ENCODE measurements at regions not wholly inside any gene's neighbourhood (a gene's known extent, or its start where the extent isn't known, plus 50 kb on each side); places are given as distances from the start of the nearest gene placed in this dataset.

DNA sequence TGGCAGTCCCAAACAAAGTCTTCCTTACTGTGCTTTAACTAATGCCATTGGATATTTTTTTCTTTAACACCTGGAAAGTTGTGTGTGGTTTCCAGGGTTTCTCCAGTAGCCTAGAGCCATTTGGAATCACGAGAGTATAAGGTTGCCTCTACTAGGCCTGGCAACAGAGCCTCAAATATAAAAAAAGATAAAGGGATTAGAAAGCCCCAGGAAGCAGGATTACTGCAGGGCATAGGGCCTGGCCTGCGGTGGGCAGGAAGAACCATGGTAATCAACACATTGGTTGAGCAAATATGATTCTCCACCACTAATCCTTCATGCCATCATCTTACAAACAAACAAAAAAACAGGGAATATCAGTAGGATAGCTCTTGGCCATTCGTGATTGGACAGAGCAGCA is 177.8 kb upstream of the GGTLC1 start:
- no peak for DNase-seq

DNA sequence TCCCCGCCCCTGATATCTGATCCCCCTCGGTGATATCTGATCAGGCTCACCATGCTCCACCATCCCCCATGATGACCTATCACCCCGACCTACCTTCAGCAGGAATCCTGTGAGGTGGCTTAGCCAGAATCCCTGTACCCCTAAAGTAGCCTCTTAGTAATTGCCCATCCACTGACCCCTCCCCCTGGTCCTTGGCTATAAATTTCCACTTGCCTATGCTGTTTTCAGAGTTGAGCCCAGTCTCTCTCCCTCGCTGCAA is 177.5 kb upstream of the GGTLC1 start:
- no peak for DNase-seq

DNA sequence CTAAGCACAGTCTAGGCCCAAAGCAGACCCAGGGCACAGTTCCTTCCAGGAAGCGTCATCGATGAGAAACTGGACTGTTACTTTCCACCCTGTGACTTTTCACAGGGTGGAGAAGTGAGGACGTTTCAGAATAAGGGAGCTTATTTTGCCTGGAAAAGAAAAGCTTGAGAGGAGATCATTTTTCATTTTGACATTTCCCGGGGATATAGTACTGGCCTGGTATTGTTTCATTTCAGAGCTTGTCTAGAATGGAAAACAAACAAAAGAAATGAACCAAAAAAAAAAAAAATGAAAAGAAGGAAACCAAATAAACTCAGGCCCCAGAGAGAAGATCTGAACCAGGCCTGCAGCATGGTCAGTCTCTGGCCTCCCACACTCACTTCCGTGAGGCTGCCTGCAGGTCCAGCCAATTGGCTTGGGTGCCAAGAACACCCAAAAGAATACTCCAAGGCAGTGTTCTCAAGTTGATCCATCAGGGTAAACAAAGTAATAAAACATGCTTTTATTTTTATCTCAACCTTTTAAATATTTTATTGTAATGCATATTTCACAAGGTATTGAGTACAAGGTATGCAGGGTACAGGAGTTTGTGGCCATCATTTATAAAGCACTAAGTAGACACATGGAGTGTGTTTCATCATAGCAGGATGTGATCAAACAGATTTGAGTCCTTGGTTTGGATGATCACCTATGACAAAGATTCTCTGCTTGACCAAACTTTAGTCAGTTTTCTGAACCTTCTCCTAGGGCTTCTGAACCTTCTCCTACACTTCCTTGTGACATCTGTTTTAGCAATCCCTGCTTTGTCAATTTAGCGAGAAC is 176.9 kb upstream of the GGTLC1 start:
- DNase-seq, result no peak

DNA sequence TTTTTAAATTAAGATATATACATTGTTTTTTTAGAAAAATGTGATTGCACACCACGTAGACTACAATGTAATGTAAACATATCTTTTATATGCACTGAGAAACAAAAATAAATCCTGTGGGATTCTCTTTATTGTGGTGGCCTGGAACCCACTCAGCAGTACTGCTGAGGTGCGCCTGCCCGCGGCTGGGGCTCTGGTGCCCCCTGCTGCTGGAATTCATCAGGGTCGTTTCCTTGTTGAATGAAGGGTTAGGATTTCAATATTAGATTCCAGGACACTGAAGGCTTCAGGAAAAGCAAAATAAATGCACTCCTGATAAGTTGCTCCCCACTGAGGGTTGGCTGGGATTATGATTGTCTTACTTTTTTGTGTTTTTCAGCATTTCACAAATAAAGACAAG is 175.8 kb upstream of the GGTLC1 start:
- DNase-seq, result no peak

DNA sequence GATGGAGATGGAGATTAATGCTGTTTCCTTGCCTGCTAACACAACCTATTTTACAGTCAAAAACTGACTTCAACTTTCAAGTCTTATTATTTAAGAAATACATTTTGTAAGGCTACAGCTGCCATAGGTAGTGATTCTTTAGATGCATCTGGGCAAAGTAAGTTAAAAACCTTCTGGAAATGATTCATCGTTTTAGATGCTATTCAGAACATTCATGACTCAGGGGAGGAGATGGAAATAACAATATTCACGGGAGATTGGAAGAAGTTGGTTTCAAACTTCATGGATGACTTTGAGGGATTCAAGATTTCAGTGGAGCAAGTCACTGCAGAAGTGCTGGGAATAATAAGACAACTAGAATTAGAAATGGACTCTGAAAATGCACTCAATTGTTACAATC is 174.9 kb upstream of the GGTLC1 start:
- no peak for DNase-seq

DNA sequence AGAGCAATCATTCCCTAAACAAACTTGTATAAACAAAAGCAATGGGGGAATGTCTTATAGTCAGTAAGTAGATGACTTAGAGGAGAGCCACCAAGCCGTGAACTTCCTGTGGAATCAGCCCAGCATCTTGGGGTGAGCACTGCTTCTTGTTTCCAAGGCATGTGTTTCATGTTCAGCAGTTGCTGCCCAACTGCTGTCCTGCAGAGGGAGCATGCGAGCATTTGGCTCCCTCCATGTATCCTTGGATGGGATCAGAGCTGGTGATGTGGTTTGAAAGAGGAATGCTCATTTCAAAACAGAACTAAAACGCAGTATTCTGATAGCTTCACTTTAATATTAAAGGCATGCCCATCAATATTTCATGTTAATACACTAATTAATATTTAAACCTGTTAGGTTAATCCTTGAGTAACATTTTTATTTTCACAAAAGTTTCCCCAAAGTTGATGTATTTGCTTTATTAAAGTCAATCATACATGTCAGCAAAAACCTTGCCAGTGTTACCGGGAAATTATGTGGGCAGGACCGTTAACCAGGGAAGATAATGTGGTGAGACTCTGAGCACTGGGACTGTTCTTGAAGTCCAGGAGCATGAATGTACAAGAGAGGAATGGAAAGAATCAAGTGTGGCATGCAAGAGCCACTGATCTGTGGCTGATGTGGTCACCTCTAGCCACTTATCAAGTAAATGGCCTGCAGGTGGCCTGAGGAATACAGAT is 172.1 kb upstream of the GGTLC1 start:
- DNase-seq, result peak; percentile 55

DNA sequence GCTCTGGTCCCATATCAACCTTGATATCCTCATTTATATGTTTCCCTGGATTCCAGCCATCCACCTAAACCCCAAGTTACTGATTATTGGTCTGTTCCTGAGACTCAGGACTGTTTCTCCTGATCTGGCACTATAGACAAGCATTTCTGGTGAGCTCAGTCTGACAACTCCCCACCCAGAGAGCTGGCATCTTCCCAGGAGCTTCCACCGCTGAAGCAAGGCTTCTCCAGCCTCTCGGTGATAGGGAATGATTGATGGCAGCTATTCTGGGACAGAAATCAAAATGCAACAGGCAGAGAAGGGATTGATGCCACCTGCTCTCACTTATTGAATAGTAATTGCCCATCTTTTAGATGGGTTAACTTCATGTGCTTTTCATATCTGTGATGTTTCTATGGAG is 169.7 kb upstream of the GGTLC1 start:
- DNase-seq, result no peak

DNA sequence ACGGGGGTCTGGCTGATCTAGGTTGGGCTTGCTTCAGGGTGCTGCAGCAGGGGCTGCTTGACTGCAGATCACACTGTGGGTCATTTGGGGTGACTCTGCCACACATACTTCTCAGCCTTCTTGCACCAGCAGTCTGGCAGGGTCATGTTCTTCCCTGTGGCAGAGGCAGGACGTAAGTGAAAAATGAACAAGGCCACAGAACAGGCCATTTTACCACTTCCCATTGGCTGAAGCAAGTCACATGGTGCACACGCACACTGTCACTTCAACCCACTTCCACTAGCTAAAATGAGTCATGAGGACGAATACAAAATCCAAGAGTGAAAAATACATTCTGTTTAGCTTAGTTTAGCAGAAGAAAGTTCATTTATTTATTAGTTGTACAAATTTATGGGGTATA is 168.6 kb upstream of the GGTLC1 start:
- no peak for DNase-seq

DNA sequence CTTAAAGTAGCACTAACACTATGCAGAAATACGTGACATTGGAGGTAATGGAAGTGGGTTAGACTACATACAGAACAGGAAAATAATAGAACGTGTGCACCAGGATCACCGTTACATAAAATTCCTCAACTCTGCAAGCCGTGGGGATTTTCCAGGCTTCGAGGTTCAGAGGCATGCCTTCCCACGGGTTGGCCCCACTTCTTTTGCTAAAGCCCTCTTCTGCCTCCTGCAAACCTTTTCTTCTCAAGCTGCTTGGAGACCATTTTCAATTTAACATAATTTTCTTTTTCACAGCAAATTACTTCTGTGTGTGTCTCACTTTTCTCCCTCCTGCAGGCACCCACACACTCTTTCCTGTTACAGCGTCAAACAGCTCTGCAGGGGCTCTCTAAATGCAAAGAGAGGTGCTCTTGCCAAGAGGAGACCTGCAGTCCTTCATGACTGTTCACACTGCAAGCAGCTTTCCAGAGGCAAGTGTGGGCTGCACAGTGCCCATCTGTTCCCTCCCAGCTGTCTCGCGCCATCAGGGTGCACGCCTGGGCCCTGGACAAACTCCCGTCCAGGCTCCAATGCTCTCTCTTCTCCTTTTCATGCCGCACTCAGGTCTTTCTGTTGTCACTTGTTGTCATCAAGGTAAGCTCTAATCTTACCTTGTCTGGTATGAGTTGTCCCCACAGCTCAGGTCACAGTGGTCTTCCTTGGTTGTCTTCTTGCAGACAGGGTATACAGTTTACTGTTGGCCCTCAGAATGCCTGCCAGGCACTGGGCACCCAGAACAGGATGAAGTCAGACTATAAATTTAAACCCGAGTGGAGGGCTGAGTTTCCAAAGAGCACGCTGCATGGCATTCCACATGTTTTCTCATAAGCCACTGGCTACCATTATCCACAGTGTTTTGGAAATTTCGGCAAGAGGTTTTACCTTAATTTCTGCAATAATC is 164.8 kb upstream of the GGTLC1 start:
- no peak for DNase-seq

DNA sequence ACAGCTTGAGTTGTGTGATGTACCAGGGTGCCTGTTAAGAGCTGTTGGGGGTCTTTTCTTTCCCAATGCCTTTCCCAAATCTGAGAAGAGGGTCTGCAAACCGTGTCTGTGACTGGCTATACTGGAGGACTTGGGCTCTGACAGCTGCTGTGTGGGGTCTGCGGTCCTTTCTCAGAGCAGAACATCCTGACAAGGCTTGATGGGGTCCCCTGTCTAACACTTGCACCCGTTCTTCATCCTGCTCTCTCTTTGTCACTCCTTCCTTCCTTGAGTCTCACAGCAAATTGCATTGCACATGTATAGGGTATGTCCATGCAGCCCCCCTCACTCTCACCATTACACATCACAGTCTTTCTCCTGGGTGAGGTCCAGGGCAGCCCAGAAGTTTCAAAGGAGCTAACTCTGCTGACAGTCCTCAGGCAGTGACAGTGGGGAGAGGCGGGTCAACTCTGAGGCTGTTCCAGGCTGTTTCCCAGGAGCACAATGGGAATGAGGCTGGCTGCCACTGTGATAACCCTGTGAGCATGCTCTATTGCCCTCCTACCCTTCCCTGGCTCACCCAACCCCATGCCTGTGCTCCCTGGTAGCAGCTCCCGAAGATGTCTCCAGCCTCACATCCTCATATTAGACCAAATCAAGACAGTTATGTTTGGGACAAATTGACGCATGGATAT is 163.2 kb upstream of the GGTLC1 start:
- DNase-seq, result no peak

DNA sequence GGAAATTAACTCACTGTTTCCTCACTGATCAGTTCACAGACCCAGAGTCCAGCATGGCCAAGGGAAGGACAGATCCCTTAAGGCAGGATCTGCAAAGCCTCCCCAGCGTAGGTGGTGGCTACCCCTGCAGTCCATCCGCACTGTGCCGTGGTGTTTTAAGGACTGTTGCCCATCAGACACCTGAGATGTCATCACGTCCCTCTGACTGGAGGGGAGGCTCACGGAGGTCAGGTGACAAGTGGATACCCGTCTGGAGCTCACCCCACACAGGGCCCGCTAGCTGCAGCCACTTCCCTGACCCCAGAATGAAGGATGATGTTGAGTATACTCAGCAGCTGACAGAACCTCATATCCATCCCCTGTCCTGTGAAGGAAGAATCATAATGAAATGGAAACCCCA is 161.8 kb upstream of the GGTLC1 start:
- DNase-seq, result no peak

DNA sequence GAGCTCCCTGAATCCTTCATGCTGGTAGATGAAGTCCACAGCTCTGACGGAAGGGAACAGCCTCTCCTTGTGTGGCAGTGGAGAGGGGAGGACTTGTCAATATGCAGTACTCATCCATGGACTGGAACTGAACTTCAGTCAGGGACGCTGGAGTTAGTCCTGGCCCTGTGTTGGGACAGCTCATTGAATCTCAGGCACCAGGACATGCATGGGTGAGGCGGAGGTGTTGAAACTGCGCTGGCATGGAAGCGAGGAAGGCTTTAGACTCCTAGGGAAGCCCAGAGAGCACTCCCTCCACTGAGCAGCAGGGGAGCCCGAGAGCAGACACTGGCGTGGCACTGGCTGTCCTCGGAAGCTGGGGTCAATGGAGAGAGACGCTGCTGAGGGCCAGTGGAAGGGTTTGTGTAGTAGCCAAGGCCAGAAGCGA is 161.3 kb upstream of the GGTLC1 start:
- DNase-seq, result no peak

DNA sequence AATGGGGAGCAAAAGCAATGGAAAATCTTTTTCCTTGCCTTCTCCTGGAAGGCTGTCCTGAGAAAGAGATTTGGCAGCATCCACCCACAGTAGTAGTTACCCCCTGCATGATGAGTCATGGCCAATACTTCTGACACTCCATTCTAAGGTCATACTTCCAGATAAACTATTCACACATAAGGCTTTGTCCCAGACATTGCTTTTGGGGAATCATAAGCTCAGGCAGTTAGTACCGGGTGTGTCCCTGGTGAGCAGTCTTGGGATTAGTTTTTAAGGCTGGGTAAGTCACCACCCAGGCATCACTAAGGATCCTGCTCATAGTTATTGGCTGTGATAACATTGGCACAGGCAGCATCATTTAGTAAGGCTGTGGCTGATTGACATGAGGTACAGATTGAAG is 160.6 kb upstream of the GGTLC1 start:
- DNase-seq, result no peak

DNA sequence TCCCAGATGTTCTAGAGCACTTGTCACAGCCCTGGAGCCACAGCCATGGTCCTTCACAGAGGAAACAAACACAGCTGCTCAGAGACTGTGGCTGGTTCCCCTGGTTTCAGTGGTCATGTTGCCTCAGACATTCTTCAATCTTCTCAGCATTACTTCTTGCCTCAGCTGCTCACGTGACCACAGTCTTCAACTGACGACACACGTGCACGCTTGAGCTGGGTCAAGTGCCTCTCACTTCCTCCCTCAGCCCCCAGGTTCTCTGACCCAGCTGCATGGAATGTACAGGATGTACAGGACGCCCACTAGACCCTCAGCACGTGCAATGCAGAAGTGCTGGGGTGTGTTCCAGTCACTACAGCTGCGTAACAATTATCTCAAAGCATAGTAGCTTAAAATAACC is 159.8 kb upstream of the GGTLC1 start:
- DNase-seq, result no peak

DNA sequence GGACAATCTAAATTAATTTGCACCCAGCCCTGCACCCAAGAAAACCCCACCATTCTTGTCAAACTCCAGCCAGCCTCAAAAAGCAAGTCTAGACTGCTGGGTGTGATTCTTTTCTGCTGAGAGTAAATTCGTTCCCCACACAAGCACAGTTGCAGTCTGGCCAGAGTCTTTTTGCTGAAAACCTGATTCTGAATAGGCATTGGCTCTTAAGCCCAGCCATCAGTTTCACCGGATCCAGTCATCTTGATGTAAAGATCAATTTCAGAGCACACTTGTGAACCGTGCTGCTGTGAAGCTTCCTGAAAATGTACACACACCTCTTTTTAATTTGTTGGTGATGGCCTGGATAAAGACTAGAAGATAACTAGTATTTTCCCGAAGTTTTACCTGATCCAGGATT is 159.4 kb upstream of the GGTLC1 start:
- no peak for DNase-seq

DNA sequence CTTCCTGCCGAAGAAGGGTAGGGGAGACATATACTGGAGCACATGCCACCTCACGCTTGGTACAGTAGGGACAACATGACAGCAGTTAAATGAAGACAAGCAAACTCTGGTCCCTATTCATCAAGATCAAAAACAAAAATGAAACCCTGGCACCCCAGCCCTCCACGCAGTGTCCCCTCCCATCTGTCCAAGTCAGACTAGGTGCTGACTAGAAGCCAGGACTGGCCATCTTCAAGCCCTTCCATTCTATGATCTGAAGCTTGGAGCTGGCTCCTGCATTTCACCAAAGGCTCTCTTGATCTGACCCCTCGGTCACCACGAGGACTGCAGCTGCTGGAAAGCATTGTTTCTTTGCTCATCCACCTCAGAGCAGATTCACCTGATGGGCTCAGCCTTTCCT is 158.9 kb upstream of the GGTLC1 start:
- DNase-seq, result no peak

DNA sequence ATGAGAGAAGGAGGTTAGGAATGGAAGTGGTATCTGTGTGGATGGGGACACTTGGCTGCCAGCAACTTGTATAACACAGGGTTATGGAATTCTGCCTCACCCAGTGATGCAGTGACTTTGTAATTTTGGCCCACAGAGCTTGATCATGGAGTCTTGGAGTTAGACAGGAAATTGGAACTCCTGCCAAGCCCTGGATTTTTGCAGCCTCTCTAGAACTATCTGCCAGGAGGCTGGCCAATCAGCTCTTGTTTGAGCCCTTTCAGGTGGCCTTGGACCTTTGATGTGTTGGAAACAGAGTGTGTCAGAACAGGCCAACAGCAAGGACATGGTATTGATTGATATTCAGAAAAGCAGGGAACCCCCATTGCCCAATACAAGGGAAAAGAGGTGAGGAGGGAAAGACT is 157.7 kb upstream of the GGTLC1 start:
- no peak for DNase-seq

DNA sequence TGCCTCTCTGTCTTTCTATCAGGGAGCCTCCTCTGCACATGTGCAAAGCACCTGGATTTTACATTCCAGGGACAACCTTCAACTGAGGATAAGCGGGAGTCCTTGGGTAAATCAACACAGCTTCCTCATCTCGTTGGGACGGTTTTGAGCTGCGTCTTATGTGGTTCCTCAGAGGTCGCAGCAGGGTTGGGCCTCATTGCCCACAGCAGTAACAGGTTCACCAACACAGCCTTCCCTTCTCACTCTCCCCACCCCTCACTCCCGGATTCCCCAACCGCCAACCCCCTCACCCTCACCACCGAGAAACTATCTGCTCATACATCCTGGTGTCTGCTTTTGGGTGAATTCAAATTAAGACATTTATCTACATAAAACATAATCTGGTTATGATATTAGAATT is 155.8 kb upstream of the GGTLC1 start:
- no peak for DNase-seq

DNA sequence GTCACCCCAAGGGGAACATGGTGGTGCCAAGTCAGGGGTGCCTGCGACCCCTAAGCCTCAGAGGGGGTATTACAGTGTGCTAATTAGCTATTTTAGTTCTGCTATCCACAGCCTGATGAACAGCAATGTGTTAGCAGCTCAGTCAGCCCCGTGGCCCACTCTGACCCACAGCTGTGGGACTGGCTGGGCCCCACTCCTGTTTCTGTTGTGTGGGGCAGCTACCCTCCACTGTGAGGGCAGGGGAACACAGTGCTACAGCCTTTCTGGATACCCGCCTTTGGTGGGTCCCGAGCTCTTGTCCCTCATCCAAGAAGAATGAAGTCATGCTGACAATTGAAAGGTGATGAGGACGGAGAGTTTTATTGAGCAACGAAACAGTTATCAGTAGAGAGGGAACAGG is 152.5 kb upstream of the GGTLC1 start:
- no peak for DNase-seq

DNA sequence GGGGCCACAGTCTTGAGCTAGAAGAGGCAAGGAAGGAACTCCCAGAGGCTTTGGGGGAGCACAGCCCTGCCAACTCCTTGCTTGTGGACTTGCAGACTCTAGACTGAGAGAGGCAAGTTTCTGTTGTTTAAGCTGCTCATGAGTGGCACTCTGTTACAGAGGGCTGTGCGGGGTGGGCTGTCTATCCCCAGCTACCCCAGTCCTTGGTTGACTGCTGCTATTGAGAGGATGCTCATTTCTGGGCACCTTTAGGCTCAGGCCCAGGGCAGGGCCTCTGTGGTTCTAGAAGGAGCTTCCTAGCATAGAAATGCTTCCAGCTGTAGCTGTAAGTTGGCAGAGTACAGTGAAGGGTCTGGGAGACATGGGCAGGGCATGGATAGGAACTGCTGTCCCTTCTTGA is 151.3 kb upstream of the GGTLC1 start:
- no peak for DNase-seq

DNA sequence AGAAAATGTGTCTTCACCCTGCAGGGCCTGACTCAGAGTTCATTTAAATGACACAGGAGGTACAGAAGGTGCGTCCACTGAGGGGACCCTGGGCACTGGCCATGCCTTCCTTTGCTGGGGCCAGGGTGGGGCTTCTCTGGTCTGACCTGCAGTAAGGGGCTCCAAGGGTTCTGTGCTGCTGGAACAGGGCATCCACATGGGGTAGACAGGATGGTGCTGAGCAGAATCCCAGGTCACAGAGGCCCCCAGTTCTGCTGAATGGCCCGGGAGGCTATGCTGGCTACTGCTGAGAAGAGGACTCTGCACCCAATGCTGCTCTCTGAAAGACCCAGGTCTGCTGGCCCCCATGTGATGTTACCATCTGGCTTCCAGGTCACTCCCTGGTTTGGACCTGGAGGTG is 150.4 kb upstream of the GGTLC1 start:
- no peak for DNase-seq

DNA sequence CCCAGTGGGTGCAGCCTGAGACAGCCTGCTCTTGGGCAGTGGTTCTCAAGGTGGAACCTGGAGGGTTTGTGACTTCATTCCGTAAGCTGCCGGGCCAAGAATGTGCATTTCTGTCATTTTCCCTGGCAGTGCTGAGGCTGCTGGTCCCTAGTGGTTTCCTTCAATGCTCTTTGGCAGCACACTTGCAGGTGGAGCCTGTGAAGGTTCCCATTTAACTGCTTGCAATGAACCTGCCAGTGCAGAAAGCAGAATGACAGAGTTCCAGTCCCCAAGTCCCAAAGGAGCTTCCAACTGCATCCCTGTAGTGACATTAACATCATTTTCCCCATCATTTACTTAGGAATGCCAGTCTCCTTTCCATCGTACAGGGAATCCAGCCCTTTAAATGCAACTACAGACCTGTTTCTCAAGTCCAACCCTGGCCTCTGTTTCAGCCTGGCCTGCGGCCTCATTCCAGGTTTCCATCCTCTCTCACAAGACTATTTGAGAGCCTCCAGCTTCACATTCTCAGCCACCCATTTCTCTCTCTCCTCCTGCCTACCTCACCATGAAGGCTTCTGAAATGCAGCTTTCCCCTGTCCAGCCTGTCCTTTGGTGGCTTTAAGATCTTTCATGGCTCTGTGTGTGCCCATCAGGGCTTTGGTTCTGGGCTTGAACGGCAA is 149.7 kb upstream of the GGTLC1 start:
- no peak for DNase-seq
